ENCODE measurements at regions not wholly inside any gene's neighbourhood (a gene's known extent, or its start where the extent isn't known, plus 50 kb on each side); places are given as distances from the start of the nearest gene placed in this dataset.

- peaks cover 0 to 20% (median 7%) of the 10 kb centered on the region in 4 donors for H3K4me1 ChIP-seq
- no peaks in the 10 kb centered on the region for H3K36me3 ChIP-seq
- no peaks in the 10 kb centered on the region for H3K27me3 ChIP-seq
- WGBS: 43% methylated on average over 1 of the region's 1 CpG
- TF ChIP-seq POLR2AphosphoS5 (IDR thresholded peaks at IDR 0.05): no peak
- DNase-seq (ENCODE audit: extremely low spot score): no peak
- H3K9me3 ChIP-seq: no peaks in the 10 kb centered on the region
- no peak overlapping the region for H3K27ac ChIP-seq (replicated peaks in 1 of 4)
- intact Hi-C loops (cut with DNase I): no loop called here
- no peak overlapping the region for H3K4me3 ChIP-seq
Measured at GRCh38 chr5:72648480-72648879, 141.3 kb upstream of the ZNF366 start.

- no peaks in the 10 kb centered on the region for H3K36me3 ChIP-seq
- WGBS: 28% methylated on average over 2 of the region's 2 CpGs
- no peak overlapping the region for H3K4me3 ChIP-seq
- TF ChIP-seq POLR2AphosphoS5 (IDR thresholded peaks at IDR 0.05): no peak
- no peak for TF ChIP-seq CTCF (IDR thresholded peaks at IDR 0.05)
- TF ChIP-seq EP300 (IDR thresholded peaks at IDR 0.05): no peak
- TF ChIP-seq POLR2A (IDR thresholded peaks at IDR 0.05; ENCODE audit: low read depth): no peak
- no peaks in the 10 kb centered on the region for H3K9me3 ChIP-seq
- DNase-seq (ENCODE audit: extremely low spot score): no peak
- intact Hi-C loops (cut with DNase I): no loop called here
- no peak overlapping the region for H3K27ac ChIP-seq (replicated peaks in 1 of 4)
- no peaks in the 10 kb centered on the region for H3K27me3 ChIP-seq
- peaks cover 0 to 20% (median 7%) of the 10 kb centered on the region in 4 donors for H3K4me1 ChIP-seq
Measured at GRCh38 chr5:72647806-72648205, 140.6 kb upstream of the ZNF366 start.

- DNase-seq (ENCODE audit: extremely low spot score): no peak
- Histone ChIP-seq H3K36me3 (no peaks in the 10 kb centered on the region), H3K4me3 (no peak overlapping the region), H3K9me3 (no peaks in the 10 kb centered on the region), H3K27ac (replicated peaks in 1 of 4) (no peak overlapping the region), H3K27me3 (no peaks in the 10 kb centered on the region), H3K4me1 (peaks cover 0 to 20% (median 7%) of the 10 kb centered on the region in 4 donors)
- TF ChIP-seq POLR2A (IDR thresholded peaks at IDR 0.05; ENCODE audit: low read depth) (no peak), POLR2AphosphoS5 (IDR thresholded peaks at IDR 0.05) (no peak), EP300 (IDR thresholded peaks at IDR 0.05) (no peak), CTCF (IDR thresholded peaks at IDR 0.05) (no peak)
- 90% methylated on average over 2 of the region's 2 CpGs for WGBS
- intact Hi-C loops (cut with DNase I): no loop called here
Measured at GRCh38 chr5:72646246-72646866, 139.1 kb upstream of the ZNF366 start.

GRCh38 chr5:72645064-72645846 lies 138.0 kb upstream of the ZNF366 start:
- peaks cover 0 to 20% (median 7%) of the 10 kb centered on the region in 4 donors for H3K4me1 ChIP-seq
- TF ChIP-seq POLR2A (IDR thresholded peaks at IDR 0.05; ENCODE audit: low read depth) (no peak), POLR2AphosphoS5 (IDR thresholded peaks at IDR 0.05) (no peak), EP300 (IDR thresholded peaks at IDR 0.05) (no peak), CTCF (IDR thresholded peaks at IDR 0.05) (no peak)
- intact Hi-C loops (cut with DNase I): no loop called here

GRCh38 chr5:72644296-72644695 lies 137.1 kb upstream of the ZNF366 start:
- Histone ChIP-seq H3K9me3 (no peaks in the 10 kb centered on the region), H3K27me3 (no peaks in the 10 kb centered on the region), H3K4me3 (no peak overlapping the region), H3K36me3 (no peaks in the 10 kb centered on the region), H3K4me1 (peaks cover 0 to 20% (median 7%) of the 10 kb centered on the region in 4 donors), H3K27ac (replicated peaks in 1 of 4) (no peak overlapping the region)
- 95% methylated on average over 2 of the region's 2 CpGs for WGBS
- intact Hi-C loops (cut with DNase I): no loop called here
- TF ChIP-seq POLR2A (IDR thresholded peaks at IDR 0.05; ENCODE audit: low read depth): no peak
- no peak for TF ChIP-seq CTCF (IDR thresholded peaks at IDR 0.05)
- no peak for TF ChIP-seq POLR2AphosphoS5 (IDR thresholded peaks at IDR 0.05)
- no peak for TF ChIP-seq EP300 (IDR thresholded peaks at IDR 0.05)
- no peak for DNase-seq (ENCODE audit: extremely low spot score)

More at GRCh38 chr5:72645064-72645846, 138.0 kb upstream of the ZNF366 start:
- Histone ChIP-seq H3K36me3 (no peaks in the 10 kb centered on the region), H3K9me3 (no peaks in the 10 kb centered on the region), H3K27ac (replicated peaks in 1 of 4) (no peak overlapping the region), H3K4me3 (no peak overlapping the region), H3K27me3 (no peaks in the 10 kb centered on the region)
- DNase-seq (ENCODE audit: extremely low spot score): no peak
- 87% methylated on average over 6 of the region's 6 CpGs for WGBS

All from esophagus muscularis mucosa (tissue), 4 donors.